Neural cell (in vitro differentiated cells): ENCODE measurements at regions not wholly inside any gene's neighbourhood (a gene's known extent, or its start where the extent isn't known, plus 50 kb on each side); places are given as distances from the start of the nearest gene placed in this dataset.

Experiments
- H2AFZ ChIP-seq: fragments of 200-600, 300-800 bp; sonication (generic), shearing (Covaris generic); 2 replicates; pipeline ENCODE4 v1.6.0; 2014; ENCODE audit warnings: low read depth, mild to moderate bottlenecking, antibody characterized with exemption, low read length, moderate library complexity
- H3F3A ChIP-seq: fragments of 200-600 bp; shearing (Covaris generic); 2 replicates; pipeline ENCODE4 v1.6.1; 2016; ENCODE audit warnings: mild to moderate bottlenecking, moderate library complexity, mixed read lengths, antibody characterized with exemption, low read length; ENCODE audit not compliant: insufficient read depth, poor library complexity, severe bottlenecking
- H3K27ac ChIP-seq: fragments of 200-600, 300-800 bp; sonication (generic), shearing (Covaris generic); 2 replicates; pipeline ENCODE4 v1.5.1; 2014; ENCODE audit warnings: mild to moderate bottlenecking, low read length, moderate library complexity
- H3K27me3 ChIP-seq: fragments of 300-800, 200-600 bp; sonication (generic), shearing (Covaris generic); 2 replicates; pipeline ENCODE4 v1.6.0; 2014; ENCODE audit warnings: mild to moderate bottlenecking, low read depth, low read length, moderate library complexity; ENCODE audit not compliant: insufficient read depth
- H3K36me3 ChIP-seq: fragments of 300-800, 200-600 bp; sonication (generic), shearing (Covaris generic); 2 replicates; pipeline ENCODE4 v1.5.1; 2014; ENCODE audit warnings: mild to moderate bottlenecking, antibody characterized with exemption, low read length, moderate library complexity; ENCODE audit not compliant: insufficient read depth
- H3K4me2 ChIP-seq: fragments of 300-800, 200-600 bp; sonication (generic), shearing (Covaris generic); 2 replicates; pipeline ENCODE4 v1.6.0; 2014; ENCODE audit warnings: mild to moderate bottlenecking, low read length
- H3K4me3 ChIP-seq: fragments of 300-800, 200-600 bp; sonication (generic), shearing (Covaris generic); 2 replicates; pipeline ENCODE4 v1.5.1; 2014; ENCODE audit warnings: mild to moderate bottlenecking, low read length, moderate library complexity
- H3K79me2 ChIP-seq: fragments of 200-600 bp; shearing (Covaris generic); replicated peaks from 2 replicates; pipeline ENCODE4 v1.6.0; 2014; ENCODE audit warnings: mild to moderate bottlenecking, low read length, moderate library complexity; ENCODE audit not compliant: insufficient read depth
- H3K9ac ChIP-seq: fragments of 300-800, 200-600 bp; sonication (generic), shearing (Covaris generic); 2 replicates; pipeline ENCODE4 v1.6.1; 2016; ENCODE audit warnings: mild to moderate bottlenecking, low read length, mixed read lengths
- H3K9me2 ChIP-seq: fragments of 200-600 bp; shearing (Covaris generic); 2 replicates; pipeline ENCODE4 v1.6.1; 2016; ENCODE audit warnings: mild to moderate bottlenecking, low read length, mixed read lengths; ENCODE audit not compliant: insufficient read depth
- H3K9me3 ChIP-seq: fragments of 200-600, 300-800 bp; sonication (generic), shearing (Covaris generic); 2 replicates; pipeline ENCODE4 v1.6.1; 2016; ENCODE audit warnings: mild to moderate bottlenecking, mixed run types, low read length, moderate library complexity, mixed read lengths
- H4K20me1 ChIP-seq: fragments of 200-600 bp; shearing (Covaris generic); 2 replicates; pipeline ENCODE4 v1.6.1; 2016; ENCODE audit warnings: mild to moderate bottlenecking, mixed run types; ENCODE audit not compliant: insufficient read depth
- CTCF ChIP-seq: fragments of 450-650 bp; IDR thresholded peaks from 2 replicates; pipeline ENCODE4 v1.5.1; 2014; ENCODE audit warnings: antibody characterized with exemption, mild to moderate bottlenecking, moderate library complexity; ENCODE audit not compliant: poor library complexity, severe bottlenecking
- EP300 ChIP-seq: fragments of 450-650 bp; conservative IDR thresholded peaks from 2 replicates; pipeline ENCODE4 v1.6.1; 2014; ENCODE audit warnings: antibody characterized with exemption, mild to moderate bottlenecking, moderate library complexity; ENCODE audit not compliant: poor library complexity, severe bottlenecking
- EZH2 ChIP-seq: fragments of 200-600, 300-800 bp; shearing (Covaris generic), sonication (generic); IDR thresholded peaks from 2 replicates; pipeline ENCODE4 v1.6.1; 2014; ENCODE audit warnings: antibody characterized with exemption, low read length, borderline replicate concordance, mild to moderate bottlenecking; ENCODE audit not compliant: insufficient read depth, poor library complexity, severe bottlenecking
- MXI1 ChIP-seq: fragments of 450-650 bp; conservative IDR thresholded peaks from 2 replicates; pipeline ENCODE4 v1.6.1; 2014; ENCODE audit warnings: antibody characterized with exemption, mild to moderate bottlenecking; ENCODE audit not compliant: poor library complexity, severe bottlenecking
- POLR2AphosphoS5 ChIP-seq: IDR thresholded peaks from 2 replicates; pipeline ENCODE4 v1.6.1; 2012
- RAD21 ChIP-seq: fragments of 450-650 bp; conservative IDR thresholded peaks from 2 replicates; pipeline ENCODE4 v1.6.1; 2014; ENCODE audit warnings: antibody characterized with exemption, mild to moderate bottlenecking, moderate library complexity
- SMC3 ChIP-seq: fragments of 450-650 bp; conservative IDR thresholded peaks from 2 replicates; pipeline ENCODE4 v1.6.1; 2014; ENCODE audit warnings: antibody characterized with exemption, mild to moderate bottlenecking, moderate library complexity; ENCODE audit not compliant: poor library complexity
- TAF1 ChIP-seq: IDR thresholded peaks from 2 replicates; pipeline ENCODE4 v1.6.1; 2012; ENCODE audit warnings: low read depth
- TF ChIP-seq, protein P1 (sequence below): IDR thresholded peaks from 2 replicates; pipeline ENCODE4 v1.6.1; 2012; ENCODE audit warnings: borderline replicate concordance

DNA sequence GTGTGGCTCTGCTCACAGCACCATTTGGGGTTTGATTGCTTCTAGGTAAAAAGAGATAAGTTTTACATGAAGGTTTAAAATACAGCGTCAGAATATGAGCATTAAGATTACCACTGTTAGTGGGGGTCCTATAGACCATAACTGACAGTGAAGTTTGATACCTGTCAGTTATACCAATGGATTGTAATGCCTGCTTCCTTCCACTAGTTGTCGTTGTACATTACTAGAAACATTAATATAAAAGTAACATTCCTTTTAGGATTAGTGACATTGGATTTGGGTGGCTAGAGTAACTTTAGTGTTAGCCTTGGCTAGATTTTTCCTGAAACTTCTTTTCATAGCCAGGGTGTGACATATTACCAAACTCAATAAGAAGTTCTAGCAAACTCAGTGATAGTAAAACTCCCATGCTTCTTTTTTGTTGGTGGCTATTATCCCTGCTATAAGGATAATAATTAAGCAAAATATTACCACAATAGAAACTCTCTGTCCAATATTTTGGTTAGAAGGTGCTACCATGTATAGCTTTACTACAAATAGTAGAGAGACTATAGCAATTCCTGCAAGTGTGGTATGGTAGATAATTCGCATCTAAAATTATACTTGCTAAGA, 57.1 kb downstream of the FAM181B start:
- Histone ChIP-seq H4K20me1 (no peaks in the 10 kb centered on the region), H2AFZ (no peak overlapping the region), H3K27me3 (no peaks in the 10 kb centered on the region), H3K36me3 (no peaks in the 10 kb centered on the region), H3K27ac (no peak overlapping the region), H3F3A (no peaks in the 10 kb centered on the region), H3K4me2 (no peak overlapping the region), H3K9ac (no peak overlapping the region), H3K9me2 (no peaks in the 10 kb centered on the region), H3K79me2 (no peaks in the 10 kb centered on the region), H3K4me3 (no peak overlapping the region), H3K9me3 (peaks cover 4% of the 10 kb centered on the region)
- no peak for TF ChIP-seq EP300
- no peak for TF ChIP-seq EZH2
- peak; percentile 10 for TF ChIP-seq CTCF
- TF ChIP-seq TAF1, result no peak

GRCh38 chr11:82675838-82676237, 57.8 kb downstream of the FAM181B start:
- no peak overlapping the region for H3K4me2 ChIP-seq

More at GRCh38 chr11:82675838-82676237, 57.8 kb downstream of the FAM181B start:
- Histone ChIP-seq H3K9ac (no peak overlapping the region), H3K9me3 (no peaks in the 10 kb centered on the region), H4K20me1 (no peaks in the 10 kb centered on the region), H2AFZ (no peak overlapping the region), H3K36me3 (no peaks in the 10 kb centered on the region), H3K4me3 (no peak overlapping the region), H3K27ac (no peak overlapping the region), H3K9me2 (no peaks in the 10 kb centered on the region), H3K79me2 (no peaks in the 10 kb centered on the region), H3F3A (no peaks in the 10 kb centered on the region), H3K27me3 (no peaks in the 10 kb centered on the region)
- no peak for TF ChIP-seq MXI1
- no peak for TF ChIP-seq TAF1
- no peak for TF ChIP-seq CTCF
- TF ChIP-seq POLR2AphosphoS5, result no peak
- TF ChIP-seq, protein P1, sequence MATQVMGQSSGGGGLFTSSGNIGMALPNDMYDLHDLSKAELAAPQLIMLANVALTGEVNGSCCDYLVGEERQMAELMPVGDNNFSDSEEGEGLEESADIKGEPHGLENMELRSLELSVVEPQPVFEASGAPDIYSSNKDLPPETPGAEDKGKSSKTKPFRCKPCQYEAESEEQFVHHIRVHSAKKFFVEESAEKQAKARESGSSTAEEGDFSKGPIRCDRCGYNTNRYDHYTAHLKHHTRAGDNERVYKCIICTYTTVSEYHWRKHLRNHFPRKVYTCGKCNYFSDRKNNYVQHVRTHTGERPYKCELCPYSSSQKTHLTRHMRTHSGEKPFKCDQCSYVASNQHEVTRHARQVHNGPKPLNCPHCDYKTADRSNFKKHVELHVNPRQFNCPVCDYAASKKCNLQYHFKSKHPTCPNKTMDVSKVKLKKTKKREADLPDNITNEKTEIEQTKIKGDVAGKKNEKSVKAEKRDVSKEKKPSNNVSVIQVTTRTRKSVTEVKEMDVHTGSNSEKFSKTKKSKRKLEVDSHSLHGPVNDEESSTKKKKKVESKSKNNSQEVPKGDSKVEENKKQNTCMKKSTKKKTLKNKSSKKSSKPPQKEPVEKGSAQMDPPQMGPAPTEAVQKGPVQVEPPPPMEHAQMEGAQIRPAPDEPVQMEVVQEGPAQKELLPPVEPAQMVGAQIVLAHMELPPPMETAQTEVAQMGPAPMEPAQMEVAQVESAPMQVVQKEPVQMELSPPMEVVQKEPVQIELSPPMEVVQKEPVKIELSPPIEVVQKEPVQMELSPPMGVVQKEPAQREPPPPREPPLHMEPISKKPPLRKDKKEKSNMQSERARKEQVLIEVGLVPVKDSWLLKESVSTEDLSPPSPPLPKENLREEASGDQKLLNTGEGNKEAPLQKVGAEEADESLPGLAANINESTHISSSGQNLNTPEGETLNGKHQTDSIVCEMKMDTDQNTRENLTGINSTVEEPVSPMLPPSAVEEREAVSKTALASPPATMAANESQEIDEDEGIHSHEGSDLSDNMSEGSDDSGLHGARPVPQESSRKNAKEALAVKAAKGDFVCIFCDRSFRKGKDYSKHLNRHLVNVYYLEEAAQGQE, result no peak
- no peak for TF ChIP-seq SMC3
- no peak for TF ChIP-seq EP300
- no peak for TF ChIP-seq RAD21
- no peak for TF ChIP-seq EZH2
